HEK293 (cell line): ENCODE measurements at regions not wholly inside any gene's neighbourhood (a gene's known extent, or its start where the extent isn't known, plus 50 kb on each side); places are given as distances from the start of the nearest gene placed in this dataset.

ENCODE experiments used
- ZNF184 ChIP-seq: fragments of 450-650 bp; IDR thresholded peaks from 2 replicates; pipeline ENCODE4 v1.5.1; 2018; ENCODE audit warnings: missing biosample characterization, mild to moderate bottlenecking, missing genetic modification characterization
- ZNF24 ChIP-seq: fragments of 450-650 bp; formaldehyde crosslinking; IDR thresholded peaks from 2 replicates; pipeline ENCODE4 v1.5.1; 2016; ENCODE audit warnings: missing biosample characterization, missing genetic modification characterization
- ZNF558 ChIP-seq: fragments of 450-650 bp; formaldehyde crosslinking; IDR thresholded peaks from 2 replicates; pipeline ENCODE4 v1.5.1; 2016; ENCODE audit warnings: missing biosample characterization, missing genetic modification characterization
- ZNF660 ChIP-seq: fragments of 450-650 bp; IDR thresholded peaks from 2 replicates; pipeline ENCODE4 v1.5.1; 2018; ENCODE audit warnings: missing biosample characterization, mild to moderate bottlenecking, missing genetic modification characterization
- TF ChIP-seq, protein P1 (sequence below): fragments of 450-650 bp; formaldehyde crosslinking; IDR thresholded peaks from 2 replicates; pipeline ENCODE4 v1.5.1; 2016; ENCODE audit warnings: missing biosample characterization, missing genetic modification characterization
- TF ChIP-seq, protein P2 (sequence below): IDR thresholded peaks from 2 replicates; pipeline ENCODE4 v1.6.1; 2011; ENCODE audit warnings: mild to moderate bottlenecking, low read depth, low read length, borderline replicate concordance
- TF ChIP-seq, protein P3 (sequence below): fragments of 450-650 bp; IDR thresholded peaks from 2 replicates; pipeline ENCODE4 v1.5.1; 2018; ENCODE audit warnings: missing biosample characterization, mild to moderate bottlenecking, missing genetic modification characterization

DNA sequence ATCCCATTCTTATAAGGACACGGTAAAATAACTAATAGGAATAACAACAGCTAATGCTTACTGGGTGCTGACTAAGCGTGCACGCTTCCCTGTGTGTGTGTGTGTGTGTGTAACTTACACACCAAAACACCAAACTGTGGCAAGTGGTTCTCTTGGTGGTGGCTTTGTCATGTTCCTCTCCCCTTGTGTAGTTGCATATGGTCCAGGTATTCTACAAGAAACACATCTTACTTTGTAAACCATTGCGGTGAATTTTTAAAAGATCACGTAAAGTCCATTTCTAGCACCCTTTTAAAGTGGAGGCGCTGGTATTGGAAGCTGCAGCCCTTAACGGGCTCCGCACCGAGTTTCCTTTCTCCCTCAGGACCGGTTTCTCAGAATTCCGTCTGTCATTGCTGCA, 221.0 kb upstream of the FOXF1 start:
- no peak for TF ChIP-seq ZNF558
- no peak for TF ChIP-seq ZNF24 (tag by site-specific recombination)
- TF ChIP-seq, protein P1, sequence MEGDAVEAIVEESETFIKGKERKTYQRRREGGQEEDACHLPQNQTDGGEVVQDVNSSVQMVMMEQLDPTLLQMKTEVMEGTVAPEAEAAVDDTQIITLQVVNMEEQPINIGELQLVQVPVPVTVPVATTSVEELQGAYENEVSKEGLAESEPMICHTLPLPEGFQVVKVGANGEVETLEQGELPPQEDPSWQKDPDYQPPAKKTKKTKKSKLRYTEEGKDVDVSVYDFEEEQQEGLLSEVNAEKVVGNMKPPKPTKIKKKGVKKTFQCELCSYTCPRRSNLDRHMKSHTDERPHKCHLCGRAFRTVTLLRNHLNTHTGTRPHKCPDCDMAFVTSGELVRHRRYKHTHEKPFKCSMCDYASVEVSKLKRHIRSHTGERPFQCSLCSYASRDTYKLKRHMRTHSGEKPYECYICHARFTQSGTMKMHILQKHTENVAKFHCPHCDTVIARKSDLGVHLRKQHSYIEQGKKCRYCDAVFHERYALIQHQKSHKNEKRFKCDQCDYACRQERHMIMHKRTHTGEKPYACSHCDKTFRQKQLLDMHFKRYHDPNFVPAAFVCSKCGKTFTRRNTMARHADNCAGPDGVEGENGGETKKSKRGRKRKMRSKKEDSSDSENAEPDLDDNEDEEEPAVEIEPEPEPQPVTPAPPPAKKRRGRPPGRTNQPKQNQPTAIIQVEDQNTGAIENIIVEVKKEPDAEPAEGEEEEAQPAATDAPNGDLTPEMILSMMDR (tag by site-specific recombination): no peak
- TF ChIP-seq, protein P2, sequence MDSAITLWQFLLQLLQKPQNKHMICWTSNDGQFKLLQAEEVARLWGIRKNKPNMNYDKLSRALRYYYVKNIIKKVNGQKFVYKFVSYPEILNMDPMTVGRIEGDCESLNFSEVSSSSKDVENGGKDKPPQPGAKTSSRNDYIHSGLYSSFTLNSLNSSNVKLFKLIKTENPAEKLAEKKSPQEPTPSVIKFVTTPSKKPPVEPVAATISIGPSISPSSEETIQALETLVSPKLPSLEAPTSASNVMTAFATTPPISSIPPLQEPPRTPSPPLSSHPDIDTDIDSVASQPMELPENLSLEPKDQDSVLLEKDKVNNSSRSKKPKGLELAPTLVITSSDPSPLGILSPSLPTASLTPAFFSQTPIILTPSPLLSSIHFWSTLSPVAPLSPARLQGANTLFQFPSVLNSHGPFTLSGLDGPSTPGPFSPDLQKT: no peak
- TF ChIP-seq ZNF184 (tag by site-specific recombination): no peak
- TF ChIP-seq, protein P3, sequence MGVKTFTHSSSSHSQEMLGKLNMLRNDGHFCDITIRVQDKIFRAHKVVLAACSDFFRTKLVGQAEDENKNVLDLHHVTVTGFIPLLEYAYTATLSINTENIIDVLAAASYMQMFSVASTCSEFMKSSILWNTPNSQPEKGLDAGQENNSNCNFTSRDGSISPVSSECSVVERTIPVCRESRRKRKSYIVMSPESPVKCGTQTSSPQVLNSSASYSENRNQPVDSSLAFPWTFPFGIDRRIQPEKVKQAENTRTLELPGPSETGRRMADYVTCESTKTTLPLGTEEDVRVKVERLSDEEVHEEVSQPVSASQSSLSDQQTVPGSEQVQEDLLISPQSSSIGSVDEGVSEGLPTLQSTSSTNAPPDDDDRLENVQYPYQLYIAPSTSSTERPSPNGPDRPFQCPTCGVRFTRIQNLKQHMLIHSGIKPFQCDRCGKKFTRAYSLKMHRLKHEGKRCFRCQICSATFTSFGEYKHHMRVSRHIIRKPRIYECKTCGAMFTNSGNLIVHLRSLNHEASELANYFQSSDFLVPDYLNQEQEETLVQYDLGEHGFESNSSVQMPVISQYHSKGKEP (tag by site-specific recombination): no peak
- no peak for TF ChIP-seq ZNF660
